H1 (cell line): ENCODE measurements at regions not wholly inside any gene's neighbourhood (a gene's known extent, or its start where the extent isn't known, plus 50 kb on each side); places are given as distances from the start of the nearest gene placed in this dataset.

ENCODE experiments used
- CBX5 ChIP-seq: fragments of 300-800, 300-1000 bp; sonication (generic); IDR thresholded peaks from 2 replicates; pipeline ENCODE4 v1.7.1; 2016; ENCODE audit warnings: antibody characterized with exemption, low read length, low read depth
- CHD1 ChIP-seq: IDR thresholded peaks from 2 replicates; pipeline ENCODE4 v1.6.1; 2012; ENCODE audit warnings: low read depth, low read length, improper control_type of control experiment
- CHD2 ChIP-seq: IDR thresholded peaks from 2 replicates; pipeline ENCODE4 v1.6.1; 2012; ENCODE audit warnings: low read length, improper control_type of control experiment
- CTCF ChIP-seq, 3 experiments: IDR thresholded peaks; 1 replicate in 2 of 3; 2 replicates in 1 of 3; pipeline versions ENCODE4 v1.5.1 to v1.6.1; 2011; ENCODE audit warnings: low read length in 3 of 3, mild to moderate bottlenecking in 3 of 3, inconsistent platforms in 2 of 3, low read depth in 1 of 3, moderate library complexity in 1 of 3; ENCODE audit not compliant: insufficient read depth in 1 of 3; ENCODE audit errors: control extremely low read depth in 1 of 3
- GABPA ChIP-seq: IDR thresholded peaks from 2 replicates; pipeline ENCODE4 v1.6.1; 2011; ENCODE audit warnings: mild to moderate bottlenecking, low read length, moderate library complexity, borderline replicate concordance; ENCODE audit not compliant: insufficient read depth
- JUN ChIP-seq: IDR thresholded peaks from 2 replicates; pipeline ENCODE4 v1.6.1; 2011; ENCODE audit warnings: low read depth, mild to moderate bottlenecking, improper control_type of control experiment, low read length
- PHF8 ChIP-seq: fragments of 200-600 bp; sonication (generic); conservative IDR thresholded peaks from 2 replicates; pipeline ENCODE4 v1.7.1; 2012; ENCODE audit warnings: low read depth, mild to moderate bottlenecking, inconsistent platforms, low read length, moderate library complexity
- POLR2A ChIP-seq, 2 experiments: IDR thresholded peaks; 1 replicate in 1 of 2; 2 replicates in 1 of 2; pipeline ENCODE4 v1.6.1; 2011; ENCODE audit warnings: low read depth in 2 of 2, low read length in 2 of 2, mild to moderate bottlenecking in 2 of 2; ENCODE audit errors: control extremely low read depth in 1 of 2
- POLR2AphosphoS5 ChIP-seq: IDR thresholded peaks from 2 replicates; pipeline ENCODE4 v1.6.1; 2011; ENCODE audit warnings: low read depth, low read length
- YY1 ChIP-seq: IDR thresholded peaks from 2 replicates; pipeline ENCODE4 v1.6.1; 2011; ENCODE audit warnings: low read depth, mild to moderate bottlenecking, low read length
- TF ChIP-seq, protein P1 (sequence below): IDR thresholded peaks from 2 replicates; pipeline ENCODE4 v1.6.1; 2012; ENCODE audit warnings: low read length, inconsistent platforms
- TF ChIP-seq, protein P2 (sequence below): IDR thresholded peaks from 2 replicates; pipeline ENCODE4 v1.6.1; 2012; ENCODE audit warnings: inconsistent platforms

- TF ChIP-seq CHD2 (no peak), CTCF (IDR thresholded peaks at IDR 0.05; ENCODE audit: control extremely low read depth in 1 of 3, insufficient read depth in 1 of 3, low read depth in 1 of 3, low read length in 3 of 3) (no peak), CBX5 (no peak), POLR2AphosphoS5 (no peak), YY1 (no peak), CHD1 (no peak), JUN (no peak), GABPA (no peak), POLR2A (IDR thresholded peaks at IDR 0.05; ENCODE audit: control extremely low read depth in 1 of 2, low read depth in 2 of 2, low read length in 2 of 2) (no peak), PHF8 (no peak)
- TF ChIP-seq, protein P1, sequence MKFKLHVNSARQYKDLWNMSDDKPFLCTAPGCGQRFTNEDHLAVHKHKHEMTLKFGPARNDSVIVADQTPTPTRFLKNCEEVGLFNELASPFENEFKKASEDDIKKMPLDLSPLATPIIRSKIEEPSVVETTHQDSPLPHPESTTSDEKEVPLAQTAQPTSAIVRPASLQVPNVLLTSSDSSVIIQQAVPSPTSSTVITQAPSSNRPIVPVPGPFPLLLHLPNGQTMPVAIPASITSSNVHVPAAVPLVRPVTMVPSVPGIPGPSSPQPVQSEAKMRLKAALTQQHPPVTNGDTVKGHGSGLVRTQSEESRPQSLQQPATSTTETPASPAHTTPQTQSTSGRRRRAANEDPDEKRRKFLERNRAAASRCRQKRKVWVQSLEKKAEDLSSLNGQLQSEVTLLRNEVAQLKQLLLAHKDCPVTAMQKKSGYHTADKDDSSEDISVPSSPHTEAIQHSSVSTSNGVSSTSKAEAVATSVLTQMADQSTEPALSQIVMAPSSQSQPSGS = no peak
- TF ChIP-seq, protein P2, sequence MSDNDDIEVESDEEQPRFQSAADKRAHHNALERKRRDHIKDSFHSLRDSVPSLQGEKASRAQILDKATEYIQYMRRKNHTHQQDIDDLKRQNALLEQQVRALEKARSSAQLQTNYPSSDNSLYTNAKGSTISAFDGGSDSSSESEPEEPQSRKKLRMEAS = no peak
These were observed 375.0 kb downstream of the CDC5L start for GRCh38 chr6:44762496-44762895.
